GM23248 (cell line): ENCODE measurements at regions not wholly inside any gene's neighbourhood (a gene's known extent, or its start where the extent isn't known, plus 50 kb on each side); places are given as distances from the start of the nearest gene placed in this dataset.

Experiments used
- DNase-seq: peaks from one replicate; pipeline ENCODE4 v3.0.0-alpha.2; 2015
- H2AFZ ChIP-seq: fragments of 200-600 bp; sonication (generic); 2 replicates; pipeline ENCODE4 v1.6.1; 2016; ENCODE audit warnings: antibody characterized with exemption
- H3F3A ChIP-seq: fragments of 200-600 bp; sonication (generic); 2 replicates; pipeline ENCODE4 v1.6.1; 2016; ENCODE audit warnings: mild to moderate bottlenecking, antibody characterized with exemption, mixed run types; ENCODE audit not compliant: insufficient read depth
- H3K27ac ChIP-seq: fragments of 200-600 bp; sonication (generic); 2 replicates; pipeline ENCODE4 v1.5.1; 2016; ENCODE audit warnings: mild to moderate bottlenecking
- H3K27me3 ChIP-seq: fragments of 200-600 bp; sonication (generic); replicated peaks from 2 replicates; pipeline ENCODE4 v1.6.1; 2016; ENCODE audit warnings: mild to moderate bottlenecking; ENCODE audit not compliant: insufficient read depth
- H3K36me3 ChIP-seq: fragments of 200-600 bp; sonication (generic); 2 replicates; pipeline ENCODE4 v1.6.1; 2016; ENCODE audit warnings: low read depth, mild to moderate bottlenecking
- H3K4me1 ChIP-seq: fragments of 200-600 bp; sonication (generic); 2 replicates; pipeline ENCODE4 v1.6.1; 2016; ENCODE audit warnings: mild to moderate bottlenecking; ENCODE audit not compliant: insufficient read depth
- H3K4me2 ChIP-seq: fragments of 200-600 bp; sonication (generic); one replicate; pipeline ENCODE4 v1.6.1; 2016; ENCODE audit warnings: mild to moderate bottlenecking; ENCODE audit not compliant: unreplicated experiment
- H3K4me3 ChIP-seq: fragments of 200-600 bp; sonication (generic); 2 replicates; pipeline ENCODE4 v1.5.1; 2016; ENCODE audit warnings: mild to moderate bottlenecking
- H3K79me2 ChIP-seq: fragments of 200-600 bp; sonication (generic); 2 replicates; pipeline ENCODE4 v1.6.1; 2016; ENCODE audit warnings: mild to moderate bottlenecking; ENCODE audit not compliant: insufficient read depth
- H3K9ac ChIP-seq: fragments of 200-600 bp; sonication (generic); 2 replicates; pipeline ENCODE4 v1.6.1; 2016; ENCODE audit warnings: mild to moderate bottlenecking
- H3K9me2 ChIP-seq: fragments of 200-600 bp; sonication (generic); 2 replicates; pipeline ENCODE4 v1.6.1; 2016; ENCODE audit warnings: mixed run types, mild to moderate bottlenecking, moderate library complexity; ENCODE audit not compliant: insufficient read depth
- H3K9me3 ChIP-seq: fragments of 200-600 bp; sonication (generic); one replicate; pipeline ENCODE4 v1.6.1; 2017; ENCODE audit warnings: low read depth
- H4K20me1 ChIP-seq: fragments of 200-600 bp; sonication (generic); 2 replicates; pipeline ENCODE4 v1.6.0; 2016; ENCODE audit not compliant: insufficient read depth
- EZH2 ChIP-seq: fragments of 200-600 bp; sonication (generic); IDR thresholded peaks from 2 replicates; pipeline ENCODE4 v1.6.1; 2018; ENCODE audit warnings: antibody characterized with exemption, mild to moderate bottlenecking; ENCODE audit not compliant: insufficient read depth, poor library complexity, severe bottlenecking
- EZH2phosphoT487 ChIP-seq: fragments of 200-600 bp; sonication (generic); IDR thresholded peaks from 2 replicates; pipeline ENCODE4 v1.6.1; 2018; ENCODE audit warnings: antibody characterized with exemption, moderate library complexity, mild to moderate bottlenecking, low read depth; ENCODE audit not compliant: insufficient read depth
- WGBS, 2 experiments: methylation state at CpG; one replicate each; pipeline ENCODE4 v1.1.6; 2015 to 2017; ENCODE audit warnings: low lambda C conversion rate in 2 of 2, low coverage in 1 of 2; ENCODE audit errors: missing lambda C conversion rate in 2 of 2; 5-methylcytosine and 5-hydroxymethylcytosine counted together
- in situ Hi-C: fragments of 300-500 bp; cut with MboI; formaldehyde crosslinking; loops from 2 replicates; pipeline ENCODE4 v1.15.0; 2020

GRCh38 chr1:194114288-194114687 lies 927.9 kb upstream of the B3GALT2 start:
- no peaks in the 10 kb centered on the region for H3K4me1 ChIP-seq
- H3K27ac ChIP-seq = no peak overlapping the region
- H3K79me2 ChIP-seq = no peaks in the 10 kb centered on the region
- no peak overlapping the region for H2AFZ ChIP-seq
- H3K4me3 ChIP-seq = no peak overlapping the region
- TF ChIP-seq EZH2phosphoT487 = no peak
- TF ChIP-seq EZH2 = no peak
- 26 to 39% methylated on average over 3 of the region's 3 CpGs for WGBS, 2 experiments
- H3F3A ChIP-seq = no peaks in the 10 kb centered on the region
- DNase-seq = no peak
- H4K20me1 ChIP-seq = no peaks in the 10 kb centered on the region
- H3K27me3 ChIP-seq = no peaks in the 10 kb centered on the region
- H3K4me2 ChIP-seq = no peak overlapping the region
- no peaks in the 10 kb centered on the region for H3K36me3 ChIP-seq
- no peaks in the 10 kb centered on the region for H3K9me2 ChIP-seq
- H3K9ac ChIP-seq = no peak overlapping the region
- in situ Hi-C loops = no loop called here
- no peaks in the 10 kb centered on the region for H3K9me3 ChIP-seq

- in situ Hi-C loops = no loop called here
- H4K20me1 ChIP-seq = no peaks in the 10 kb centered on the region
- WGBS, 2 experiments = 36 to 37% methylated on average over 2 of the region's 2 CpGs
- no peak overlapping the region for H2AFZ ChIP-seq
- no peak for DNase-seq
- no peaks in the 10 kb centered on the region for H3F3A ChIP-seq
- no peaks in the 10 kb centered on the region for H3K9me3 ChIP-seq
- no peak overlapping the region for H3K4me3 ChIP-seq
- no peak overlapping the region for H3K27ac ChIP-seq
- no peak overlapping the region for H3K9ac ChIP-seq
- H3K36me3 ChIP-seq = no peaks in the 10 kb centered on the region
- no peak overlapping the region for H3K4me2 ChIP-seq
- no peaks in the 10 kb centered on the region for H3K4me1 ChIP-seq
- no peaks in the 10 kb centered on the region for H3K27me3 ChIP-seq
- no peaks in the 10 kb centered on the region for H3K79me2 ChIP-seq
- no peaks in the 10 kb centered on the region for H3K9me2 ChIP-seq
- TF ChIP-seq EZH2phosphoT487 (no peak), EZH2 (no peak)
Measured at GRCh38 chr1:194105381-194105780, 919.0 kb upstream of the B3GALT2 start.

- H3K79me2 ChIP-seq = no peaks in the 10 kb centered on the region
- H4K20me1 ChIP-seq = no peaks in the 10 kb centered on the region
- no peaks in the 10 kb centered on the region for H3K36me3 ChIP-seq
- no peaks in the 10 kb centered on the region for H3K4me1 ChIP-seq
- H3K9ac ChIP-seq = no peak overlapping the region
- TF ChIP-seq EZH2 (no peak), EZH2phosphoT487 (no peak)
- in situ Hi-C loops = no loop called here
- 5 to 15% methylated on average over 2 of the region's 2 CpGs for WGBS, 2 experiments
- no peaks in the 10 kb centered on the region for H3K9me3 ChIP-seq
- H3K4me2 ChIP-seq = no peak overlapping the region
- no peaks in the 10 kb centered on the region for H3K9me2 ChIP-seq
- no peaks in the 10 kb centered on the region for H3K27me3 ChIP-seq
- DNase-seq = no peak
- H3F3A ChIP-seq = no peaks in the 10 kb centered on the region
- no peak overlapping the region for H3K27ac ChIP-seq
- H2AFZ ChIP-seq = no peak overlapping the region
- H3K4me3 ChIP-seq = no peak overlapping the region
Measured at GRCh38 chr1:194104247-194104844, 917.9 kb upstream of the B3GALT2 start.

GRCh38 chr1:194103516-194104246 lies 917.3 kb upstream of the B3GALT2 start:
- Histone ChIP-seq H3K4me1 (no peaks in the 10 kb centered on the region), H3K4me2 (no peak overlapping the region), H3K4me3 (no peak overlapping the region), H3K9me2 (no peaks in the 10 kb centered on the region), H3K27ac (no peak overlapping the region), H4K20me1 (no peaks in the 10 kb centered on the region), H3F3A (no peaks in the 10 kb centered on the region), H3K9me3 (no peaks in the 10 kb centered on the region), H3K79me2 (no peaks in the 10 kb centered on the region), H2AFZ (no peak overlapping the region), H3K36me3 (no peaks in the 10 kb centered on the region), H3K9ac (no peak overlapping the region), H3K27me3 (no peaks in the 10 kb centered on the region)
- in situ Hi-C loops = no loop called here
- WGBS, 2 experiments = 35 to 36% methylated on average over 2 of the region's 2 CpGs
- no peak for TF ChIP-seq EZH2
- TF ChIP-seq EZH2phosphoT487 = no peak
- DNase-seq = no peak
